ENCODE measurements at regions not wholly inside any gene's neighbourhood (a gene's known extent, or its start where the extent isn't known, plus 50 kb on each side); places are given as distances from the start of the nearest gene placed in this dataset.

GRCh38 chr18:41457765-41458326 is 497.2 kb upstream of the PIK3C3 start:
- no peaks in the 10 kb centered on the region for H3K79me2 ChIP-seq (ENCODE audit: insufficient read depth, low read depth, low read length)
- no peaks in the 10 kb centered on the region for H3K36me3 ChIP-seq (ENCODE audit: insufficient read depth, low read length)
- ChIA-PET CTCF (ENCODE audit: unreplicated experiment) (no interaction called here), POLR2A (no interaction called here)
- no peak for TF ChIP-seq EZH2phosphoT487 (IDR thresholded peaks at IDR 0.05; ENCODE audit: borderline replicate concordance, low read depth, low read length)
- H3K9me3 ChIP-seq (ENCODE audit: low read length) = no peaks in the 10 kb centered on the region
- no peaks in the 10 kb centered on the region for H4K20me1 ChIP-seq (ENCODE audit: insufficient read depth, low read length)
- H3K9me2 ChIP-seq (ENCODE audit: insufficient read depth, low read length) = no peaks in the 10 kb centered on the region
- no peak overlapping the region for H2AFZ ChIP-seq (ENCODE audit: low read length)
- no peak overlapping the region for H3K4me3 ChIP-seq (ENCODE audit: low read depth, low read length, poor library complexity, severe bottlenecking)
- no peak overlapping the region for H3K27ac ChIP-seq (ENCODE audit: low read depth, low read length, poor library complexity, severe bottlenecking)
- no peaks in the 10 kb centered on the region for H3K4me1 ChIP-seq (ENCODE audit: insufficient read depth, low read length, poor library complexity, severe bottlenecking)
- intact Hi-C loops (cut with micrococcal nuclease; ENCODE audit: unreplicated experiment) = no loop called here
- DNase-seq (ENCODE audit: low spot score) = no peak
- H3K4me2 ChIP-seq (ENCODE audit: low read length) = no peak overlapping the region
- BruUV-seq (replicated peaks) = no TSS peak

- H3K9me3 ChIP-seq (ENCODE audit: low read length) = no peaks in the 10 kb centered on the region
- ChIA-PET POLR2A (no interaction called here), CTCF (ENCODE audit: unreplicated experiment) (no interaction called here)
- no peak overlapping the region for H2AFZ ChIP-seq (ENCODE audit: low read length)
- H3K36me3 ChIP-seq (ENCODE audit: insufficient read depth, low read length) = no peaks in the 10 kb centered on the region
- no peaks in the 10 kb centered on the region for H3K79me2 ChIP-seq (ENCODE audit: insufficient read depth, low read depth, low read length)
- no peak for TF ChIP-seq EZH2phosphoT487 (IDR thresholded peaks at IDR 0.05; ENCODE audit: borderline replicate concordance, low read depth, low read length)
- TF ChIP-seq CTCF (conservative IDR thresholded peaks at IDR 0.05; ENCODE audit: low read length) = no peak
- no peaks in the 10 kb centered on the region for H3K9me2 ChIP-seq (ENCODE audit: insufficient read depth, low read length)
- intact Hi-C loops (cut with micrococcal nuclease; ENCODE audit: unreplicated experiment) = no loop called here
- H3K4me1 ChIP-seq (ENCODE audit: insufficient read depth, low read length, poor library complexity, severe bottlenecking) = no peaks in the 10 kb centered on the region
- H3K4me3 ChIP-seq (ENCODE audit: low read depth, low read length, poor library complexity, severe bottlenecking) = no peak overlapping the region
- no TSS peak for BruUV-seq (replicated peaks)
- no peak overlapping the region for H3K4me2 ChIP-seq (ENCODE audit: low read length)
- no peak overlapping the region for H3K27ac ChIP-seq (ENCODE audit: low read depth, low read length, poor library complexity, severe bottlenecking)
- no peaks in the 10 kb centered on the region for H4K20me1 ChIP-seq (ENCODE audit: insufficient read depth, low read length)
- DNase-seq (ENCODE audit: low spot score) = no peak
Observed at GRCh38 chr18:41456831-41457230, 498.2 kb upstream of the PIK3C3 start.

- no peaks in the 10 kb centered on the region for H3K36me3 ChIP-seq (ENCODE audit: insufficient read depth, low read length)
- H3K4me3 ChIP-seq (ENCODE audit: low read depth, low read length, poor library complexity, severe bottlenecking) = no peak overlapping the region
- no peak overlapping the region for H3K4me2 ChIP-seq (ENCODE audit: low read length)
- POLR2A ChIA-PET = interaction anchor here (0.7 kb wide), 1 partner anchor 1129 kb away, joined by 3 read pairs; no protein-coding TSS in a partner anchor
- intact Hi-C loops (cut with micrococcal nuclease; ENCODE audit: unreplicated experiment) = no loop called here
- no peaks in the 10 kb centered on the region for H3K79me2 ChIP-seq (ENCODE audit: insufficient read depth, low read depth, low read length)
- no peaks in the 10 kb centered on the region for H3K4me1 ChIP-seq (ENCODE audit: insufficient read depth, low read length, poor library complexity, severe bottlenecking)
- BruUV-seq (replicated peaks) = no TSS peak
- H4K20me1 ChIP-seq (ENCODE audit: insufficient read depth, low read length) = no peaks in the 10 kb centered on the region
- CTCF ChIA-PET (ENCODE audit: unreplicated experiment) = no interaction called here
- no peaks in the 10 kb centered on the region for H3K9me3 ChIP-seq (ENCODE audit: low read length)
- TF ChIP-seq CTCF (conservative IDR thresholded peaks at IDR 0.05; ENCODE audit: low read length) = no peak
- TF ChIP-seq EZH2phosphoT487 (IDR thresholded peaks at IDR 0.05; ENCODE audit: borderline replicate concordance, low read depth, low read length) = no peak
- DNase-seq (ENCODE audit: low spot score) = no peak
- no peak overlapping the region for H2AFZ ChIP-seq (ENCODE audit: low read length)
- no peaks in the 10 kb centered on the region for H3K9me2 ChIP-seq (ENCODE audit: insufficient read depth, low read length)
- no peak overlapping the region for H3K27ac ChIP-seq (ENCODE audit: low read depth, low read length, poor library complexity, severe bottlenecking)
Observed at GRCh38 chr18:41449612-41450011, 505.4 kb upstream of the PIK3C3 start.
